HCT116 (cell line): ENCODE measurements at regions not wholly inside any gene's neighbourhood (a gene's known extent, or its start where the extent isn't known, plus 50 kb on each side); places are given as distances from the start of the nearest gene placed in this dataset.

Experiments
- ATAC-seq: fragments of 200-7000 bp; cut with Tn5 transposase; 2 replicates; pipeline ENCODE4 v1.9.1; 2020; ENCODE audit warnings: mild to moderate bottlenecking, moderate library complexity
- BruUV-seq: library from RNA; stranded (reverse); fragments of 400-500 nt; replicated peaks from 2 replicates; lab custom pipeline; 2021; lab: Mats Ljungman, UMichigan
- CTCF ChIA-PET: fragments of 300-600 bp; sonication (Branson Sonifier 250); formaldehyde crosslinking; loops from one replicate; lab custom pipeline; 2021; ENCODE audit warnings: antibody characterized with exemption; lab: Charles Lee
- POLR2A ChIA-PET: fragments of 300-600, 350-600 bp; sonication (Branson Sonifier 250); formaldehyde crosslinking; loops from one replicate; lab custom pipeline; 2021; ENCODE audit warnings: antibody characterized with exemption; lab: Charles Lee
- RAD21 ChIA-PET, 2 experiments: fragments of 300-600 bp; sonication (Branson Sonifier 250); formaldehyde crosslinking; loops; one replicate each; lab custom pipeline; 2023; ENCODE audit warnings: low total read pairs in 2 of 2; ENCODE audit not compliant: uncharacterized antibody in 2 of 2, unreplicated experiment in 2 of 2, low non-redundant PET in 1 of 2; lab: Charles Lee
- DNase-seq: peaks from one replicate; pipeline ENCODE4 v3.0.0-alpha.2; 2010; ENCODE audit warnings: low read depth, low spot score
- H2AFZ ChIP-seq: fragments of 200-600 bp; shearing (Covaris generic), sonication (generic); 2 replicates; pipeline ENCODE4 v1.6.1; 2017; ENCODE audit warnings: low read depth, mixed run types, mixed read lengths, antibody characterized with exemption, low read length; ENCODE audit not compliant: poor library complexity, severe bottlenecking
- H3K27ac ChIP-seq: 2 replicates; pipeline ENCODE4 v1.5.1; 2012; ENCODE audit warnings: low read depth, low read length
- H3K27me3 ChIP-seq: fragments of 200-600 bp; sonication (generic); 2 replicates; pipeline ENCODE4 v1.6.1; 2016; ENCODE audit warnings: mixed run types, low read length, mixed read lengths; ENCODE audit not compliant: insufficient read depth
- H3K36me3 ChIP-seq, 2 experiments: fragments of 200-500 bp in 1 of 2; fragments of 200-600 bp in 1 of 2; sonication (Bioruptor generic) in 1 of 2; sonication (generic) in 1 of 2; 2 replicates each; pipeline versions ENCODE4 v1.5.1 to v1.6.1; 2014 to 2016; ENCODE audit warnings: low read length in 2 of 2, inconsistent platforms in 1 of 2, mixed read lengths in 1 of 2, mixed run types in 1 of 2; ENCODE audit not compliant: insufficient read depth in 2 of 2, control insufficient read depth in 1 of 2
- H3K4me1 ChIP-seq, 2 experiments: fragments of 200-600 bp in 1 of 2; sonication (generic) in 1 of 2; 2 replicates each; pipeline versions ENCODE4 v1.5.1 to v1.6.1; 2012 to 2017; ENCODE audit warnings: low read length in 2 of 2, inconsistent platforms in 1 of 2, mild to moderate bottlenecking in 1 of 2, mixed read lengths in 1 of 2, mixed run types in 1 of 2, moderate library complexity in 1 of 2; ENCODE audit not compliant: insufficient read depth in 2 of 2, control insufficient read depth in 1 of 2
- H3K4me2 ChIP-seq: fragments of 200-600 bp; sonication (generic); 2 replicates; pipeline ENCODE4 v1.6.1; 2017; ENCODE audit warnings: mixed run types, low read length, mixed read lengths
- H3K4me3 ChIP-seq, 2 experiments: fragments of 200-600 bp in 1 of 2; sonication (generic) in 1 of 2; replicated peaks in 1 of 2; 2 replicates each; pipeline ENCODE4 v1.5.1; 2011 to 2016; ENCODE audit warnings: low read length in 2 of 2, control low read depth in 1 of 2, low read depth in 1 of 2, mild to moderate bottlenecking in 1 of 2, mixed read lengths in 1 of 2, mixed run types in 1 of 2
- H3K79me2 ChIP-seq: fragments of 200-600 bp; sonication (generic); 2 replicates; pipeline ENCODE4 v1.6.1; 2017; ENCODE audit warnings: mild to moderate bottlenecking, mixed run types, low read length, moderate library complexity, mixed read lengths; ENCODE audit not compliant: insufficient read depth
- H3K9ac ChIP-seq: fragments of 200-600 bp; sonication (generic); 2 replicates; pipeline ENCODE4 v1.6.1; 2016; ENCODE audit warnings: low read length, mixed read lengths
- H3K9me2 ChIP-seq: fragments of 200-600 bp; sonication (generic), shearing (Covaris generic); 2 replicates; pipeline ENCODE4 v1.6.1; 2017; ENCODE audit warnings: mixed run types, mild to moderate bottlenecking, moderate library complexity; ENCODE audit not compliant: insufficient read depth
- H3K9me3 ChIP-seq, 2 experiments: fragments of 200-500 bp in 1 of 2; fragments of 200-600 bp in 1 of 2; sonication (Bioruptor generic) in 1 of 2; sonication (generic) in 1 of 2; 2 replicates each; pipeline ENCODE4 v1.6.1; 2014 to 2017; ENCODE audit warnings: low read length in 2 of 2, mixed read lengths in 2 of 2, inconsistent platforms in 1 of 2, low read depth in 1 of 2, mild to moderate bottlenecking in 1 of 2, mixed run types in 1 of 2, moderate library complexity in 1 of 2; ENCODE audit not compliant: control insufficient read depth in 1 of 2, insufficient read depth in 1 of 2
- H4K20me1 ChIP-seq: fragments of 200-600 bp; sonication (generic), shearing (Covaris generic); 2 replicates; pipeline ENCODE4 v1.6.1; 2017; ENCODE audit warnings: mixed run types, mild to moderate bottlenecking, moderate library complexity; ENCODE audit not compliant: insufficient read depth
- ATF3 ChIP-seq: IDR thresholded peaks from 2 replicates; pipeline ENCODE4 v1.6.1; 2012
- CBX3 ChIP-seq: IDR thresholded peaks from 2 replicates; pipeline ENCODE4 v1.6.1; 2012; ENCODE audit warnings: low read depth
- CEBPB ChIP-seq: IDR thresholded peaks from 2 replicates; pipeline ENCODE4 v1.6.1; 2012; ENCODE audit warnings: low read depth
- EZH2 ChIP-seq: fragments of 200-600 bp; sonication (generic); IDR thresholded peaks from 2 replicates; pipeline ENCODE4 v1.6.1; 2017; ENCODE audit warnings: antibody characterized with exemption, mixed run types
- EZH2phosphoT487 ChIP-seq: fragments of 200-600 bp; IDR thresholded peaks from 2 replicates; pipeline ENCODE4 v1.6.1; 2018; ENCODE audit warnings: antibody characterized with exemption, borderline replicate concordance
- FOSL1 ChIP-seq: IDR thresholded peaks from 2 replicates; pipeline ENCODE4 v1.6.1; 2012; ENCODE audit warnings: low read depth
- JUND ChIP-seq: IDR thresholded peaks from 2 replicates; pipeline ENCODE4 v1.6.1; 2012
- POLR2AphosphoS5 ChIP-seq: IDR thresholded peaks from 2 replicates; pipeline ENCODE4 v1.6.1; 2011; ENCODE audit warnings: mild to moderate bottlenecking, low read depth, low read length, moderate library complexity
- RAD21 ChIP-seq: IDR thresholded peaks from 2 replicates; pipeline ENCODE4 v1.6.1; 2012; ENCODE audit warnings: low read depth, mild to moderate bottlenecking
- SIN3A ChIP-seq: IDR thresholded peaks from 2 replicates; pipeline ENCODE4 v1.6.1; 2012; ENCODE audit warnings: low read depth
- SP1 ChIP-seq: IDR thresholded peaks from 2 replicates; pipeline ENCODE4 v1.6.1; 2012; ENCODE audit warnings: low read depth
- SRF ChIP-seq: IDR thresholded peaks from 2 replicates; pipeline ENCODE4 v1.6.1; 2012; ENCODE audit warnings: low read depth
- TCF7L2 ChIP-seq: IDR thresholded peaks from 2 replicates; pipeline ENCODE4 v1.7.0; 2011; ENCODE audit warnings: borderline replicate concordance, inconsistent platforms; ENCODE audit not compliant: insufficient read depth, insufficient read length; ENCODE audit errors: extremely low read depth
- YY1 ChIP-seq: IDR thresholded peaks from 2 replicates; pipeline ENCODE4 v1.6.1; 2011; ENCODE audit warnings: low read length, low read depth, moderate library complexity, mild to moderate bottlenecking; ENCODE audit not compliant: insufficient replicate concordance; ENCODE audit errors: extremely low read depth
- ZFX ChIP-seq: fragments of 450-650 bp; IDR thresholded peaks from 2 replicates; pipeline ENCODE4 v1.6.1; 2017
- ZNF274 ChIP-seq: fragments of 200-500 bp; sonication (Bioruptor generic); IDR thresholded peaks from 2 replicates; pipeline ENCODE4 v1.6.1; 2014; ENCODE audit warnings: mild to moderate bottlenecking, low read depth, low read length, inconsistent platforms
- intact Hi-C: fragments of 100-400 bp; cut with micrococcal nuclease; formaldehyde crosslinking; loops from 2 replicates; pipeline ENCODE4 v1.10.0; 2022
- TF ChIP-seq, protein P1 (sequence below): IDR thresholded peaks from 2 replicates; pipeline ENCODE4 v1.6.1; 2012
- TF ChIP-seq, protein P2 (sequence below), 3 experiments: fragments of 200-600 bp in 1 of 3; sonication (generic) in 1 of 3; IDR thresholded peaks in 2 of 3; conservative IDR thresholded peaks in 1 of 3; 2 replicates each; pipeline ENCODE4 v1.5.1; 2012 to 2017; ENCODE audit warnings: low read depth in 2 of 3, low read length in 2 of 3, antibody characterized with exemption in 1 of 3, borderline replicate concordance in 1 of 3, control low read depth in 1 of 3, mild to moderate bottlenecking in 1 of 3, mixed read lengths in 1 of 3, mixed run types in 1 of 3, moderate library complexity in 1 of 3; ENCODE audit not compliant: insufficient read depth in 1 of 3
- TF ChIP-seq, protein P3 (sequence below): IDR thresholded peaks from 2 replicates; pipeline ENCODE4 v1.6.1; 2012; ENCODE audit warnings: low read depth
- TF ChIP-seq, protein P4 (sequence below): IDR thresholded peaks from 2 replicates; pipeline ENCODE4 v1.6.1; 2011; ENCODE audit warnings: mild to moderate bottlenecking, low read length, moderate library complexity; ENCODE audit not compliant: insufficient replicate concordance; ENCODE audit errors: extremely low read depth

DNA sequence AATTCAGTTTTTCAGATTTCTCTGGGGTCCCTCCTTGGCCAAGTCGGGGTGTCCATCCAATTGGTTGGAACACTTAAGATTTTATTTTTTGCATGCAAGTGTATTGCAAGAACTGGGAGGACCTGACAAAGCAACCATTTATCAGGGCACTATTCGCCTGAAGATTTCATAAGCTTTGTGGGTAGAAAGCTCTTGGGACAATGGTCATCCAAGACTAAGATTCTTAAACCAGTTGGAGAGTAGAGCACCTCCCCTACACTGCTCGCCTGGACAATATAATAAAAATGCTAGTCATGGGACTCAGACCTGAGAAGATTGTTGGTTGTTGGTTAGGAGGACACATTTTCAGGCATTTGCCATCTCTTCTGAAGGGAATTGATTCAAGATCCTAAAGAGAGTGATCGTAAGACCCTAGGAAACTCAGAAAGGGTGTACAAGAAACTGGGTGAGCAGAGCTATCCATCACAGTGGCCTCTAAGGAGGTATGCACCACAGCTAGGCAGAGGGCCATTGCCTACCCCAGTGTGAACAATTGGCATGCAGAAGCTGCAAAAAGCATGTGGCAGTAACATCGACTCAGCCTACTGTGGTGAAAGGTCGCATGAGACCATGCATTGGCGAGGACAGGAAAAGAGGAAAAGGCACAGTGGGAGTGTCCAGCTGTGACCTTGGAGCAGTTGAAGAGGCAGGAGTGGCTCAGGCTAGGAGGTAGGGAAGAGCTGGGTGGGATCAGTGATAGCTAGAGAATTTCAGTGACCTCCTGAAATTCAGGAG, 1235.3 kb upstream of the AUTS2 start:
- H3K9me3 ChIP-seq = peaks cover 7 to 11% of the 10 kb centered on the region in 2 experiments; a peak in 2 of 4 replicates
- intact Hi-C loops = no loop called here
- no peak overlapping the region for H3K4me2 ChIP-seq
- no peak overlapping the region for H3K9ac ChIP-seq
- no peak overlapping the region for H2AFZ ChIP-seq
- no peaks in the 10 kb centered on the region for H3K4me1 ChIP-seq
- no peaks in the 10 kb centered on the region for H3K27me3 ChIP-seq
- H3K27ac ChIP-seq = no peak overlapping the region
- BruUV-seq = no TSS peak
- no peaks in the 10 kb centered on the region for H4K20me1 ChIP-seq
- no peaks in the 10 kb centered on the region for H3K9me2 ChIP-seq
- H3K4me3 ChIP-seq = no peak overlapping the region
- RAD21 ChIA-PET = no interaction called here
- CTCF ChIA-PET = no interaction called here
- POLR2A ChIA-PET = no interaction called here
- no peak for DNase-seq
- no peaks in the 10 kb centered on the region for H3K36me3 ChIP-seq
- TF ChIP-seq ZNF274 (no peak), JUND (no peak), SRF (no peak), RAD21 (no peak), CEBPB (no peak), FOSL1 (no peak), SIN3A (no peak), EZH2 (no peak), ATF3 (no peak), POLR2AphosphoS5 (no peak), CBX3 (no peak), EZH2phosphoT487 (no peak), TCF7L2 (no peak), ZFX (no peak), SP1 (no peak), YY1 (no peak)
- TF ChIP-seq, protein P1, sequence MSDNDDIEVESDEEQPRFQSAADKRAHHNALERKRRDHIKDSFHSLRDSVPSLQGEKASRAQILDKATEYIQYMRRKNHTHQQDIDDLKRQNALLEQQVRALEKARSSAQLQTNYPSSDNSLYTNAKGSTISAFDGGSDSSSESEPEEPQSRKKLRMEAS = no peak
- TF ChIP-seq, protein P2, sequence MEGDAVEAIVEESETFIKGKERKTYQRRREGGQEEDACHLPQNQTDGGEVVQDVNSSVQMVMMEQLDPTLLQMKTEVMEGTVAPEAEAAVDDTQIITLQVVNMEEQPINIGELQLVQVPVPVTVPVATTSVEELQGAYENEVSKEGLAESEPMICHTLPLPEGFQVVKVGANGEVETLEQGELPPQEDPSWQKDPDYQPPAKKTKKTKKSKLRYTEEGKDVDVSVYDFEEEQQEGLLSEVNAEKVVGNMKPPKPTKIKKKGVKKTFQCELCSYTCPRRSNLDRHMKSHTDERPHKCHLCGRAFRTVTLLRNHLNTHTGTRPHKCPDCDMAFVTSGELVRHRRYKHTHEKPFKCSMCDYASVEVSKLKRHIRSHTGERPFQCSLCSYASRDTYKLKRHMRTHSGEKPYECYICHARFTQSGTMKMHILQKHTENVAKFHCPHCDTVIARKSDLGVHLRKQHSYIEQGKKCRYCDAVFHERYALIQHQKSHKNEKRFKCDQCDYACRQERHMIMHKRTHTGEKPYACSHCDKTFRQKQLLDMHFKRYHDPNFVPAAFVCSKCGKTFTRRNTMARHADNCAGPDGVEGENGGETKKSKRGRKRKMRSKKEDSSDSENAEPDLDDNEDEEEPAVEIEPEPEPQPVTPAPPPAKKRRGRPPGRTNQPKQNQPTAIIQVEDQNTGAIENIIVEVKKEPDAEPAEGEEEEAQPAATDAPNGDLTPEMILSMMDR (IDR thresholded peaks at IDR 0.05 in 2 of 3, conservative IDR thresholded peaks at IDR 0.05 in 1 of 3; ENCODE audit: borderline replicate concordance in 1 of 3, insufficient read depth in 1 of 3, low read depth in 2 of 3, low read length in 2 of 3) = no peak
- TF ChIP-seq, protein P3, sequence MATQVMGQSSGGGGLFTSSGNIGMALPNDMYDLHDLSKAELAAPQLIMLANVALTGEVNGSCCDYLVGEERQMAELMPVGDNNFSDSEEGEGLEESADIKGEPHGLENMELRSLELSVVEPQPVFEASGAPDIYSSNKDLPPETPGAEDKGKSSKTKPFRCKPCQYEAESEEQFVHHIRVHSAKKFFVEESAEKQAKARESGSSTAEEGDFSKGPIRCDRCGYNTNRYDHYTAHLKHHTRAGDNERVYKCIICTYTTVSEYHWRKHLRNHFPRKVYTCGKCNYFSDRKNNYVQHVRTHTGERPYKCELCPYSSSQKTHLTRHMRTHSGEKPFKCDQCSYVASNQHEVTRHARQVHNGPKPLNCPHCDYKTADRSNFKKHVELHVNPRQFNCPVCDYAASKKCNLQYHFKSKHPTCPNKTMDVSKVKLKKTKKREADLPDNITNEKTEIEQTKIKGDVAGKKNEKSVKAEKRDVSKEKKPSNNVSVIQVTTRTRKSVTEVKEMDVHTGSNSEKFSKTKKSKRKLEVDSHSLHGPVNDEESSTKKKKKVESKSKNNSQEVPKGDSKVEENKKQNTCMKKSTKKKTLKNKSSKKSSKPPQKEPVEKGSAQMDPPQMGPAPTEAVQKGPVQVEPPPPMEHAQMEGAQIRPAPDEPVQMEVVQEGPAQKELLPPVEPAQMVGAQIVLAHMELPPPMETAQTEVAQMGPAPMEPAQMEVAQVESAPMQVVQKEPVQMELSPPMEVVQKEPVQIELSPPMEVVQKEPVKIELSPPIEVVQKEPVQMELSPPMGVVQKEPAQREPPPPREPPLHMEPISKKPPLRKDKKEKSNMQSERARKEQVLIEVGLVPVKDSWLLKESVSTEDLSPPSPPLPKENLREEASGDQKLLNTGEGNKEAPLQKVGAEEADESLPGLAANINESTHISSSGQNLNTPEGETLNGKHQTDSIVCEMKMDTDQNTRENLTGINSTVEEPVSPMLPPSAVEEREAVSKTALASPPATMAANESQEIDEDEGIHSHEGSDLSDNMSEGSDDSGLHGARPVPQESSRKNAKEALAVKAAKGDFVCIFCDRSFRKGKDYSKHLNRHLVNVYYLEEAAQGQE = no peak
- TF ChIP-seq, protein P4, sequence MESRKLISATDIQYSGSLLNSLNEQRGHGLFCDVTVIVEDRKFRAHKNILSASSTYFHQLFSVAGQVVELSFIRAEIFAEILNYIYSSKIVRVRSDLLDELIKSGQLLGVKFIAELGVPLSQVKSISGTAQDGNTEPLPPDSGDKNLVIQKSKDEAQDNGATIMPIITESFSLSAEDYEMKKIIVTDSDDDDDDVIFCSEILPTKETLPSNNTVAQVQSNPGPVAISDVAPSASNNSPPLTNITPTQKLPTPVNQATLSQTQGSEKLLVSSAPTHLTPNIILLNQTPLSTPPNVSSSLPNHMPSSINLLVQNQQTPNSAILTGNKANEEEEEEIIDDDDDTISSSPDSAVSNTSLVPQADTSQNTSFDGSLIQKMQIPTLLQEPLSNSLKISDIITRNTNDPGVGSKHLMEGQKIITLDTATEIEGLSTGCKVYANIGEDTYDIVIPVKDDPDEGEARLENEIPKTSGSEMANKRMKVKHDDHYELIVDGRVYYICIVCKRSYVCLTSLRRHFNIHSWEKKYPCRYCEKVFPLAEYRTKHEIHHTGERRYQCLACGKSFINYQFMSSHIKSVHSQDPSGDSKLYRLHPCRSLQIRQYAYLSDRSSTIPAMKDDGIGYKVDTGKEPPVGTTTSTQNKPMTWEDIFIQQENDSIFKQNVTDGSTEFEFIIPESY = no peak
- H3K79me2 ChIP-seq = no peaks in the 10 kb centered on the region
- ATAC-seq = no peak
